ENCODE measurements at regions not wholly inside any gene's neighbourhood (a gene's known extent, or its start where the extent isn't known, plus 50 kb on each side); places are given as distances from the start of the nearest gene placed in this dataset.

GRCh38 chr3:107950417-107950816 is 140.4 kb downstream of the CD47 start:
- intact Hi-C loops (cut with micrococcal nuclease; ENCODE audit: unreplicated experiment) = no loop called here
- Mint-ChIP-seq H3K4me1 (ENCODE audit: low read depth, unreplicated experiment) (no peaks in the 10 kb centered on the region), H3K9me3 (ENCODE audit: low read depth, unreplicated experiment) (no peaks in the 10 kb centered on the region), H3K36me3 (ENCODE audit: insufficient read depth, unreplicated experiment) (no peaks in the 10 kb centered on the region), H3K27me3 (ENCODE audit: unreplicated experiment) (no peaks in the 10 kb centered on the region), H3K27ac (ENCODE audit: unreplicated experiment) (no peak overlapping the region), H3K4me3 (ENCODE audit: low read depth, unreplicated experiment) (no peak overlapping the region)
- TF ChIP-seq, protein P1, sequence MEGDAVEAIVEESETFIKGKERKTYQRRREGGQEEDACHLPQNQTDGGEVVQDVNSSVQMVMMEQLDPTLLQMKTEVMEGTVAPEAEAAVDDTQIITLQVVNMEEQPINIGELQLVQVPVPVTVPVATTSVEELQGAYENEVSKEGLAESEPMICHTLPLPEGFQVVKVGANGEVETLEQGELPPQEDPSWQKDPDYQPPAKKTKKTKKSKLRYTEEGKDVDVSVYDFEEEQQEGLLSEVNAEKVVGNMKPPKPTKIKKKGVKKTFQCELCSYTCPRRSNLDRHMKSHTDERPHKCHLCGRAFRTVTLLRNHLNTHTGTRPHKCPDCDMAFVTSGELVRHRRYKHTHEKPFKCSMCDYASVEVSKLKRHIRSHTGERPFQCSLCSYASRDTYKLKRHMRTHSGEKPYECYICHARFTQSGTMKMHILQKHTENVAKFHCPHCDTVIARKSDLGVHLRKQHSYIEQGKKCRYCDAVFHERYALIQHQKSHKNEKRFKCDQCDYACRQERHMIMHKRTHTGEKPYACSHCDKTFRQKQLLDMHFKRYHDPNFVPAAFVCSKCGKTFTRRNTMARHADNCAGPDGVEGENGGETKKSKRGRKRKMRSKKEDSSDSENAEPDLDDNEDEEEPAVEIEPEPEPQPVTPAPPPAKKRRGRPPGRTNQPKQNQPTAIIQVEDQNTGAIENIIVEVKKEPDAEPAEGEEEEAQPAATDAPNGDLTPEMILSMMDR (IDR thresholded peaks at IDR 0.05; ENCODE audit: unreplicated experiment) = no peak
- CTCF ChIA-PET = no interaction called here
- DNase-seq = no peak
- no TSS peak for BruUV-seq (replicated peaks)

DNA sequence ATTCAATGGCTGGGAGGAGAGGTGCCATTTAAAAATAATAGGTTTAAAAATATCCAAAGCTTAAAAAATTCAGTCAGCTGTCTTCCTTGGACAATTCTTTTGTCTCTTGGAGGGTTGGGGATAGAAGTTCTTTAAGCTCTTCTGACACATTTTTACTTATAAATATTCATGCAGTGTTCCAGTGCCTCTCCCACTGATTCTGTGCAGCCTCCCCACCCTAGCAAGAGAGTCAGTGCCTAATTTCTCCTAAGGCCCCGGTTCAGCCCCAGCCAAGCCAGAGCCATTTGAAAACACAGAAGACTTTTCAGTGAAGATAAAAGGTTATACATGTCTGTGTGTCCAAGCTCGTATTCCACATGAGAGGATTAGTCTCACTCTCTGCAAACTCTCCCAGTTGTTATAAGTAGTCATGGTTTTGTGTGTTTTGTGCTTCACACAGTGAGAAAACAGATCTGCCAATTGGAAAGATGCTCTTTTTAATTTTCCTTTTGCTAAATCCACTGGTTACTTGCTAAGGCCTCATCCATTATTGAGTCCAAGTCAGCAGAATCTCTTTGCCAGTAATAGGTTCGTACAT is 141.3 kb downstream of the CD47 start:
- H3K36me3 Mint-ChIP-seq (ENCODE audit: insufficient read depth, unreplicated experiment) = no peaks in the 10 kb centered on the region
- TF ChIP-seq, protein P1 (IDR thresholded peaks at IDR 0.05; ENCODE audit: unreplicated experiment) = no peak
- no peak overlapping the region for H3K4me3 Mint-ChIP-seq (ENCODE audit: low read depth, unreplicated experiment)
- no peak for DNase-seq
- H3K4me1 Mint-ChIP-seq (ENCODE audit: low read depth, unreplicated experiment) = no peaks in the 10 kb centered on the region
- H3K27me3 Mint-ChIP-seq (ENCODE audit: unreplicated experiment) = no peaks in the 10 kb centered on the region
- H3K27ac Mint-ChIP-seq (ENCODE audit: unreplicated experiment) = no peak overlapping the region
- BruUV-seq (replicated peaks) = no TSS peak
- H3K9me3 Mint-ChIP-seq (ENCODE audit: low read depth, unreplicated experiment) = no peaks in the 10 kb centered on the region
- intact Hi-C loops (cut with micrococcal nuclease; ENCODE audit: unreplicated experiment) = no loop called here
- CTCF ChIA-PET = no interaction called here

DNA sequence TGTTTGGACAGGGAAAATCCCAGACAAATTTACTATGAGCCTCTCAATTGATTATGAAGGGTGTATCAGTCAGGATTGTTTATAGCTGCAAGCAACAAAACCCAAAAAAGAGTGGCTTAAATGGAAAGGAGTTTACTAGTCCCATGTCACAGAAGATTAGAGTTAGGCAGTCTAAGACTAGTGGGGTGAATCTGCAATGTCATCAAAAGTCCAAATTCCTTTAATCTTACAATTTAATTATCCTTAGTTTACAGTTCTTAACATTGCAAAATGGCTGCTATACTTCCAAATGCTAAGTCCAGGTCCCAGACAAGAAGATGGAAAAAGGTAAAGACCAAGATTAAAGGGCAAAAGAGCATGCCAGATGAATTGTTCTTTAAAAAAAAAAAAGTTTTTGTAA is 143.6 kb downstream of the CD47 start:
- Mint-ChIP-seq H3K9me3 (ENCODE audit: low read depth, unreplicated experiment) (no peaks in the 10 kb centered on the region), H3K36me3 (ENCODE audit: insufficient read depth, unreplicated experiment) (no peaks in the 10 kb centered on the region), H3K4me3 (ENCODE audit: low read depth, unreplicated experiment) (no peak overlapping the region), H3K27me3 (ENCODE audit: unreplicated experiment) (no peaks in the 10 kb centered on the region), H3K27ac (ENCODE audit: unreplicated experiment) (no peak overlapping the region), H3K4me1 (ENCODE audit: low read depth, unreplicated experiment) (peaks cover 9% of the 10 kb centered on the region)
- intact Hi-C loops (cut with micrococcal nuclease; ENCODE audit: unreplicated experiment) = no loop called here
- CTCF ChIA-PET = no interaction called here
- TF ChIP-seq, protein P1 (IDR thresholded peaks at IDR 0.05; ENCODE audit: unreplicated experiment) = no peak
- no TSS peak for BruUV-seq (replicated peaks)
- DNase-seq = no peak

GRCh38 chr3:107946700-107947099 is 144.1 kb downstream of the CD47 start:
- CTCF ChIA-PET = no interaction called here
- no peaks in the 10 kb centered on the region for H3K27me3 Mint-ChIP-seq (ENCODE audit: unreplicated experiment)
- H3K9me3 Mint-ChIP-seq (ENCODE audit: low read depth, unreplicated experiment) = no peaks in the 10 kb centered on the region
- H3K4me1 Mint-ChIP-seq (ENCODE audit: low read depth, unreplicated experiment) = peaks cover 9% of the 10 kb centered on the region
- H3K4me3 Mint-ChIP-seq (ENCODE audit: low read depth, unreplicated experiment) = no peak overlapping the region
- H3K36me3 Mint-ChIP-seq (ENCODE audit: insufficient read depth, unreplicated experiment) = no peaks in the 10 kb centered on the region
- H3K27ac Mint-ChIP-seq (ENCODE audit: unreplicated experiment) = no peak overlapping the region
- no peak for DNase-seq
- TF ChIP-seq, protein P1 (IDR thresholded peaks at IDR 0.05; ENCODE audit: unreplicated experiment) = no peak
- BruUV-seq (replicated peaks) = no TSS peak
- intact Hi-C loops (cut with micrococcal nuclease; ENCODE audit: unreplicated experiment) = no loop called here
